ENCODE measurements at regions not wholly inside any gene's neighbourhood (a gene's known extent, or its start where the extent isn't known, plus 50 kb on each side); places are given as distances from the start of the nearest gene placed in this dataset.

- H3K9ac ChIP-seq (ENCODE audit: low read depth, low read length, poor library complexity, severe bottlenecking) = no peak overlapping the region
- no peaks in the 10 kb centered on the region for H3K27me3 ChIP-seq (ENCODE audit: insufficient read depth, low read length, poor library complexity, severe bottlenecking)
- no peak overlapping the region for H3K4me2 ChIP-seq (ENCODE audit: low read depth, low read length, poor library complexity, severe bottlenecking)
- no peak overlapping the region for H3K4me3 ChIP-seq (ENCODE audit: low read length, poor library complexity, severe bottlenecking)
- no peaks in the 10 kb centered on the region for H3K4me1 ChIP-seq (ENCODE audit: insufficient read depth, low read length, poor library complexity, severe bottlenecking)
- TF ChIP-seq CTCF (conservative IDR thresholded peaks at IDR 0.05; ENCODE audit: low read length) (no peak), EZH2phosphoT487 (IDR thresholded peaks at IDR 0.05; ENCODE audit: borderline replicate concordance) (no peak)
- H2AFZ ChIP-seq (ENCODE audit: low read length) = no peak overlapping the region
- H3K9me3 ChIP-seq (ENCODE audit: insufficient read depth, low read depth, low read length) = no peaks in the 10 kb centered on the region
- no peaks in the 10 kb centered on the region for H3K79me2 ChIP-seq (ENCODE audit: insufficient read depth, low read length)
- H3K36me3 ChIP-seq (ENCODE audit: insufficient read depth, low read length) = no peaks in the 10 kb centered on the region
- H3K9me2 ChIP-seq (replicated peaks; ENCODE audit: low read depth, low read length) = no peaks in the 10 kb centered on the region
- no peaks in the 10 kb centered on the region for H4K20me1 ChIP-seq (ENCODE audit: insufficient read depth, low read length, poor library complexity, severe bottlenecking)
- no peaks in the 10 kb centered on the region for H3F3A ChIP-seq (ENCODE audit: low read depth)
Measured at GRCh38 chr7:27324246-27324645, 81.6 kb downstream of the EVX1 start.

- H3K4me3 ChIP-seq (ENCODE audit: low read length, poor library complexity, severe bottlenecking) = no peak overlapping the region
- H3K9me2 ChIP-seq (replicated peaks; ENCODE audit: low read depth, low read length) = no peaks in the 10 kb centered on the region
- 0 out of 2 replicates have a peak, but pooled peaks cover 8% of the 10 kb centered on the region for H3K9me3 ChIP-seq (ENCODE audit: insufficient read depth, low read depth, low read length)
- H3K79me2 ChIP-seq (ENCODE audit: insufficient read depth, low read length) = no peaks in the 10 kb centered on the region
- H3K9ac ChIP-seq (ENCODE audit: low read depth, low read length, poor library complexity, severe bottlenecking) = no peak overlapping the region
- no peaks in the 10 kb centered on the region for H4K20me1 ChIP-seq (ENCODE audit: insufficient read depth, low read length, poor library complexity, severe bottlenecking)
- H3K36me3 ChIP-seq (ENCODE audit: insufficient read depth, low read length) = no peaks in the 10 kb centered on the region
- H3K4me1 ChIP-seq (ENCODE audit: insufficient read depth, low read length, poor library complexity, severe bottlenecking) = no peaks in the 10 kb centered on the region
- no peak overlapping the region for H2AFZ ChIP-seq (ENCODE audit: low read length)
- no peak overlapping the region for H3K4me2 ChIP-seq (ENCODE audit: low read depth, low read length, poor library complexity, severe bottlenecking)
- H3K27me3 ChIP-seq (ENCODE audit: insufficient read depth, low read length, poor library complexity, severe bottlenecking) = no peaks in the 10 kb centered on the region
- H3F3A ChIP-seq (ENCODE audit: low read depth) = no peaks in the 10 kb centered on the region
- no peak for TF ChIP-seq EZH2phosphoT487 (IDR thresholded peaks at IDR 0.05; ENCODE audit: borderline replicate concordance)
- peak; percentile 62 for TF ChIP-seq CTCF (conservative IDR thresholded peaks at IDR 0.05; ENCODE audit: low read length)
Measured at GRCh38 chr7:27329909-27330308, 87.3 kb downstream of the EVX1 start.

- Histone ChIP-seq H3F3A (ENCODE audit: low read depth) (no peaks in the 10 kb centered on the region), H3K36me3 (ENCODE audit: insufficient read depth, low read length) (no peaks in the 10 kb centered on the region), H3K4me3 (ENCODE audit: low read length, poor library complexity, severe bottlenecking) (no peak overlapping the region), H3K4me1 (ENCODE audit: insufficient read depth, low read length, poor library complexity, severe bottlenecking) (no peaks in the 10 kb centered on the region), H3K27me3 (ENCODE audit: insufficient read depth, low read length, poor library complexity, severe bottlenecking) (no peaks in the 10 kb centered on the region), H3K4me2 (ENCODE audit: low read depth, low read length, poor library complexity, severe bottlenecking) (no peak overlapping the region), H4K20me1 (ENCODE audit: insufficient read depth, low read length, poor library complexity, severe bottlenecking) (no peaks in the 10 kb centered on the region), H3K9ac (ENCODE audit: low read depth, low read length, poor library complexity, severe bottlenecking) (no peak overlapping the region), H3K9me3 (ENCODE audit: insufficient read depth, low read depth, low read length) (no peaks in the 10 kb centered on the region), H2AFZ (ENCODE audit: low read length) (no peak overlapping the region), H3K9me2 (replicated peaks; ENCODE audit: low read depth, low read length) (no peaks in the 10 kb centered on the region), H3K79me2 (ENCODE audit: insufficient read depth, low read length) (no peaks in the 10 kb centered on the region)
- TF ChIP-seq CTCF (conservative IDR thresholded peaks at IDR 0.05; ENCODE audit: low read length) (no peak), EZH2phosphoT487 (IDR thresholded peaks at IDR 0.05; ENCODE audit: borderline replicate concordance) (no peak)
Measured at GRCh38 chr7:27339478-27339877, 96.9 kb downstream of the EVX1 start.
